Stimulated activated CD4-positive, alpha-beta T cell treated with anti-CD3 and anti-CD28 coated beads, Interleukin-12 subunit alpha, Interleukin-12 subunit beta, amount 100 ng/mL, for 24 hours (primary cell): ENCODE measurements at regions not wholly inside any gene's neighbourhood (a gene's known extent, or its start where the extent isn't known, plus 50 kb on each side); places are given as distances from the start of the nearest gene placed in this dataset.

Experiments used
- DNase-seq, 2 experiments: peaks; one replicate each; pipeline ENCODE4 v3.0.0-alpha.2; 2020; ENCODE audit warnings: low read depth in 2 of 2

DNA sequence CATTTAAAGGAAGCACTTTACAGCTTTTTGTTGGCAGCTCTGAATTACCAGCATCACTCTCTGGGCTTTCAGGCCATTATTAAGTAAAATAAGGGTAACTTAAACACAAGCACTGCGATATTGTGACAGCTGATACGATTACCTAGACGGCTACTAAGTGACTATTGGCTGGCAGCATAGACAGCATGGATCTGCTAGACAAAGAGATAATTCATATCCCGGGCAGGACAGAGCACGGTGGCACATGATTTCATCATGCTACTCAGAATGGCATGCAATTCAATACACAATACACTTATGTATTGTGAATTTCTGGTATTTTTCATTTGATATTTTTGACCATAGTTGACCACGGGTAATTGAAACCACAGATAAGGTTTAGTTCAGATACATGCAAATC, 522.0 kb upstream of the LRRN3 start:
- no peak for DNase-seq

DNA sequence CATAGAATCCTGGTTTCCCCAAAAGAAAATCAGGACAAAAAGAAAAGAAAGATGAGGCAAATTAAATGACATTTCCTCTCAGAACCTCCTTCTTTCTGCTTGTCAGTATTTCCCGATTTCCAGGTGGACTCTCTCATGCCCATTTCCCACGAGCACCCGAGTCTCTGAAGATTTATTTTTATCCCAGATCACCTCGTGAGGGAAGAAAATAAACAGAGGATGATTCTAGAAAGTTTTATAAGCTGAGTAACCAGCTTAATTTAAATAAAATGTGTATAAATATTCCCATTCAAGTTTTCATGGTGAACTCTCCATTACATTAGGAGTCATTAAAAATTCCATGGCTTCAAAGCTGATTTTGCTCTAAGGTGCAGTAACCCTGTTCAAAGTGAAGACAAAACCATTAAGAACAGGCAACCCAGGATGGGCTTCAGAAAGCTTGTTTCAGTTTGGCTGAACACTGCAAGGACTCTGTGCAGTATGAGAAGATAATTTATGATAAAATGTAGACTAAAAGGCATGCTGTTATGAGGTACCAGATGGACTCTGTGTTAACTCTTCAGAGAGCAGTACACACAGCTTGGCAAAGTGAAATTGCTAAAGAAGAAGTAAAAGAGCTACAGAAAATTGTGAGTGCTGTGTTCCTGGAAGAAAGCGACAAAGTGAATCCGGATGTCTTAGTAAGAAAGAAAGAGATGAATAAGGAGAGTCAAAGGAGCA, 521.3 kb upstream of the LRRN3 start:
- no peak for DNase-seq

DNA sequence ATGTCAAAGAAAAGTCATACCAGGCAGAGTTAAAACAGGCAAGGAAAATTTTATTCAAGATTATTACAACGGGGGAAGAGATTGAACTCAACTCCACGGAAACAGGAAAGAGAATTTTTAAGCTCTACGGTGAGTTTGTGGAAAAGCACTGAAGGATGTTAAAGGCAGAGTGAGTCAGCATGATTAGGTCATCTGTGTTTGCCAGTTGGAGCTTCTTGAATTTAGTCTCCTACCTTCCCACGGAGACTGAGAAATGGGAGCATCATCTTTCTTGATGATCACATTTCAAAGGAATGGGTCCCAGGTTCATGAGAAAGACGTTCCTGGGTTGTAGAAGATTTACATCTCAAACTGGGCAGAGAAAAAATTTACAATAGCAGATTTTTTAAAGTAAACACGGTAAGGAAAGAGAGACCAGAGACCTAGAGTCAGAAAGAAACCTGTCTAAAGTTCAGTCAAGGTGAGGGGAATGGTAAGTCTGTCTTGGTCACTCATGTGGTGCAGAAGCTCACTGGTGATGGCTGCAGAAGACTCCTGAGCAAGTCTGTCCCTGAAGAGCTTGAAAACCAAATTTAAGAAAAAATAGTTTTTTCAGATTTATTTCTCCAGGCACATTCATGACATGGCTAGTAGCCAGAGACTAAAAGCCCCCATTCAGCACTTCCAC, 516.9 kb upstream of the LRRN3 start:
- DNase-seq = no peak

DNA sequence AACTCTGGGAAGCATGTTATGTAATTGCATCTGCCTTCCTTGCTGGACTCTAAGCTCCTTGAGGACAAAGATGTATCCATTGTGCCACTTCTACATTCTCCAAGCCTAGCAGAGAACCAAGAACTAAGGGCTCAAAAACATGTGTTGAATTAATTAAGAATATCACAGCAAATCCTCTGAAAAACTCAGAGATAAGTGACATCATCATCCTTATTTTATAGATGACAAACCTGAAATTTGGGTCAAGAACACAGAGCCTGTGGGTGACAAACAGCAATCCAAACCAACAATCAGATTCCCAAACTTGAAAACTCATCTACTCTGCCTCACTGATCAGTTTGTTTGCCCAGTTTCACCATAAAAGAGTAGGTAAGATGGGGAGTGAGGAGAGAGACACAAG, 503.6 kb upstream of the LRRN3 start:
- no peak for DNase-seq

DNA sequence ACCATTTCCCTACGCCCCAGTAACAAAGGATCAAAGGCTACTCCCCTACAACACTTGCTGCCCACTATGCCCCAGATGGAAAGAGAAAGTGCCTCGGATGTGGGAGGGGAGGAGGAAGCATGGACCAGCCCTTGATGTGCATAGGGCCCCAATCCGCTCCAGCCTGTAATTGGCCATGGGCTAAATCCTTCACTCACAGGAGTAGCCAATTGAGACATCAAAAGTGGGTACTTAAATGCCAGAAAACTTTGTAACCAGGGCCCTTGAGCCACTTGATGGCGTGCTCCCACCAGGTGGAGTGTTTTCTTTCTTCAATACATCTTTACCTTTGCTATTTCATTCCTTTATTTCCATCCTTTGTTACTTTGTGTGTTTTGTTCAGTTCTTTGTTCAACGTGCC, 500.5 kb upstream of the LRRN3 start:
- no peak for DNase-seq

DNA sequence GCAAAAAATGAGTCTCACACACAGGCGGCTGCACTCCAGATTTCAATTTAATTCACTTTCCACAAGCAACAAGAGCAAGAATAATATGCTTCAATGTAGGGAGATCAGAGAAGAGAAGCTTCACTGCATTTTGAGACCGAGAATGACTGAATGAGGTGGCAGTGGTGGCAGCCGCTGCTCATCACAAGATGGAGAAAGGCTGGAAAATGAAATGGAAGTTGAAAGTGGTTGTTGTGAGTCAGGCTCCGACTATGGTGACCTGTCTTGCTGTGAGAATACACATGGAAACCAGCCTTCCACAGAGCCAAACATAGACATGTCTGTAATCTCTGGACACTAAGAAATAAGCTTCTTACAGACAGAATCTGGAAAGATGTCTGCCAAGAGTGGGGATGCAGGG, 499.6 kb upstream of the LRRN3 start:
- no peak for DNase-seq

DNA sequence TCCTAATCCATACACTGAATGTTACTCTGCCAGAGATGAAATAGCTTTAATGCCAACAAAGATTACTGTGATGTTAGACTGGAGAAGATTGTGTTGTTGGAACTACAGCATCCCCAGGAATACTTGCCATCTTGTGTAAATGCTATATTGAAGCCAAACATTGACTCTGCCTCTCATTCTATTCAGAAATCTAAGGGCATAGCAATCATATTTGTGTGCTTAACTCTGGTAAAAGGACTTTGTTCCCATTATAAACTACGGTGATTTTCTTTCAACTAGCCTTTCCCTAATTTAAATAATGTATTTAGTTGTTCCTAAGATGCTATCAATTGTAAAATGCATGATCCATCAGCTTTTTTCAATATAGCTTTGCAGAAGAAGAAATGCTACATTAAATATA, 498.4 kb upstream of the LRRN3 start:
- DNase-seq = no peak

DNA sequence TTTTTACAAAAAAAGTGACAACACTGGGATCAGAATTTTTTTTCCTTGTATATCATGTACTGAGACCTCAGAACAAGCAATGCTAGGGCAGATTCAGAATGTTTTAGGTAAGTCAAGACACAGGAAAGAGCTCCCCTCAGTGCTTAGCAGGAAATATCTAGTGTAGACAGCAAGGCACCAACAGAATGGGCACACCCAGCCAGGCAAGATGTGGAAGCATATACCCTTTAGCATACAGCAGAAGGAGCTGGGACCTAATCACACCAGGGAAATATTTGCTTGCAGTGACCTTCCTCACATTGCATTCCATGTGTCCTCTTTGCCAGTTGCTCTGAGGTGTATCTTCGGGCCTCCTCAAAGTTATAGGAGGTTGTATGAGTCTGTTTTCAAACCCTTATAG, 497.6 kb upstream of the LRRN3 start:
- DNase-seq = no peak

DNA sequence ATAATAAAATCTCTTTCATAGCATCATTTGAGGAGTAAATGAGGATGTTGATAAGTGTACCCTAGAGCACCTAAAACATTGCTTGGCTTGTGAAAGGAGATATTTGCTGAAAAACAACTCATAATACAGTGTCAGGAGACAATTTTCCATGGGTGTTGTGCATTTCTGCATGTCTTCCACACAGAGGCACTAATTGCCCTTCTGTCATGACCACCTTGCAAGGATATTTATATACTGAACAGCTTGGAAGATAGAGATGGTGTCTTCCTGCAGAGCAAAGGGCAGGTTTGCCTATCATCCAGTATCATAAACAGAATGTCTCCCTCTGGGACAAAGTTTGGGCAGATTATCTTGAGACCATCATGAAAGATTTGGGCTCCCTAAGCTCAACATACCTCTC, 495.2 kb upstream of the LRRN3 start:
- no peak for DNase-seq

DNA sequence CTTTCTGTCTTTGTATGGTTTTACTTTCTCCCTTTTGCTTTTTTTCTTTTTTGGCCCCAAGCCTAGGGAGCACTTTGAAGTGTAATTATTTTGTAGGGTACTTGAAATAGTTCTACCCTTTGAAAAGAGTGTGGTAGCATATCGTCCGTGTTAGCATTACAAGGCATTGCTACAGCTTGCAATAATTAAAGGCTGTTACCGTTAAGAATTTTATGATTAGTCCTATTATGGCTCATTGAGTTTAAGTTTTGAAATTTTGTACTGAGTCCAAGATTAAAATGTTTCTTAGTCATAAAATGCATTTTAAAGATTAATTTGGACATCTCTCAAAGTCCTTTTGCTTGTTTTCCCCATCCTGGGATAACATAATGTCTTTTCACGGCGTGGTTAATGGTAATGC, 490.0 kb upstream of the LRRN3 start:
- DNase-seq = no peak

DNA sequence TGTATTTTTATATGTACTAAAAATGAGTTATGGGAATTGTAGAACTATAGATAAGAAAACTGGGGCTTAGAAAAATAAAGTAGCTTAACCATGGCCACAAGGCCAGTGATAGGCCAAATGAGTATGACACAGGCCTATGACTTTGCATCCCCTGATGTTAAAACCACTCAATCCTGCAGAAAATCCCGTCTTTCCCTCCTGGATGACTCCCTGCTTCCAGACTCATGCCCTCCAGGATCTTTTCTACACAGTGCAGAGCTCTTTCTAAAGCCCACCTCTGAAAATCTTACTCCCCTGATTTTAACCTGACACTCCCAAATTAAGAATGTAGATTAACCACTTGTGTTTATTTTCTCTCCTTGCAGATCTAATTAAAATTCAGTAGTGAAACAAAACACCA, 489.2 kb upstream of the LRRN3 start:
- DNase-seq = no peak

DNA sequence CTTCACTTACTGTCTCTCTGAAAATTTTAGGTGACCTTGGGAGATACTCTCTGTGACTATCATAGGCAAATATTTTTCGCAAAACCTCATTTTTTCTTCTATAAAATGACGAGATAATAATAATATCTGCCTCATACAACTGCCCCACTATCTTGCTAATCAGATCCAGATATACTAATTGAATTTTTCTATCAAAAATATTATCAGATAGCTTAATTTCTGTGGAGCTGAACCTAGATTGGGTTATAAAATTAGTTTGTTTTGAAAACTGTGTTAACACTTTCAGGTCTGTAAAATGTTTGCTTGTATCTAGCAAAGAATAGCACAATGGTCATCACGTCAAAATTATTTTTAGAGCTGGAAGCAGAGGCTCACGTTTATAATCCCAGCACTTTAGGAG, 486.7 kb upstream of the LRRN3 start:
- no peak for DNase-seq

DNA sequence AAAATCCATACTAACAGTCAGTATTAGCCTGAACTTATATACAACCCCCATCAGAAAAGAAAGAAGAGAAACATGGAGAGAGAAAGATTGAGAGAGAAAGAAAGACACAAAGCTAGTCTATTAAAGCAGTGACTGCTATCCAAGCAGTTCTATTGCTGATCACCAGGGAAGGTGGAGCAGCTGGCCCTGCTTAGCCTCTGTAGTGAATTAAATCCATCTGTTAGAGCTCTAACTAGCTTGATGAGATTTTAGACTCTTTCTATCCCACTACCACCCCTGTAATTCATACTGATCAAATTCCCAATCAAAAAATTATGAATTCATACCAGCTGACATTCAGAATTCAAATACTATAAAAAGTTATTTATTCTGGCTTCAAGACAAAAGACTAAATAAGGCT, 486.0 kb upstream of the LRRN3 start:
- DNase-seq = no peak

DNA sequence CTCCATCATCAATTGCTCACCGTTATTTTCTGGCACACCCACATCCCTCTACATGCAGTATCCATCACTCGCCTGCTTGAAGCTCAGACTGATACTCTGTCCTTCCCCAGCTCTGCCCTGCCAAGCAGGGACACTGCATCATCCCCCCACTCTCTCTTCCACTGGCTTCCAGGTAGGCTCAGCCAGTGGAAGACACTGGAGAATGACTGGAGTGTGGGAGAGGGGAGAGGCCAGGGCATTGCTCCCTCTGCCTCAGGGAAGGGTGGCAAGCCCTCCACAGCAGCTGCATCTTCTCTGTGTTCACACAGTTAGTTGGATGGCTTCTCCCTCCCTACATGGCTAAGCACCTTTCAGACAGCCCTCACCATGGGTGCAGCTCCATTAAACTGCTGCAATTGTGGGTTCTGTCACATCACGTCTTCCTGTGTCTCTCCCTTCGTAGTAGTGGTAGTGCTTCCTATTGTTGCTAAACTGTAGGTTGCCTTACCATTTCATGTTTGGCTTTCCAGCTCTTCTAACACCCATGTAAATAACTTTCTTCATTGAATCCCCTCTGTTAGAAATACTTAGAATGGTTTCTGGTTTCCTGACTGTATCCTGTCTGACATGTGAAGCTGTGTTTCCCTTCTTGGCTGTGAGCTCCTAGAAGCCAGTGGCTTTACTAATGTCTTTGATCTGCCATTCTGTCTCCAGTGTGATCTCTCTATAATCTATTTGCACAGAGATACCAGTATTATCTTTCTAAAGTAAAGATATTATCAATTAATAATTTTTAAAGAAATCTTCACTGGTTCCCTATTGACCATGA, 483.7 kb upstream of the LRRN3 start:
- no peak for DNase-seq

DNA sequence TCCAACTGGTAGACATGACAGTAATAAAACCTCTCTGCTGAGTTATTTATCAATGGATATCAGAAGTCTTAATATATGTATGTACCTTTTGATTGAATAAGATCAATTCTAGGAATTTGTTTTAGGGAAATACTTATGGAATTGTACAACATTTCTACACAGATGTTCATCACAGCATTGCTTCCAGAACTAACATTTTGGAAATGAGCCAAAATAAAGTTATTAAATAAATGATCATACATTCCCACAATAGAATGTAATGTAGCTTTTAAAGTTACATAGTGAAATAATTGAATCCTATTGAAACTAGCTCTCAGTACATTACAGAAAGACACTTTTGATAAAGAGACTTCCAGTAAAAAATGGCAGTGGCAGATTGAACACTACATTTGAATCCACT, 481.6 kb upstream of the LRRN3 start:
- DNase-seq = no peak

DNA sequence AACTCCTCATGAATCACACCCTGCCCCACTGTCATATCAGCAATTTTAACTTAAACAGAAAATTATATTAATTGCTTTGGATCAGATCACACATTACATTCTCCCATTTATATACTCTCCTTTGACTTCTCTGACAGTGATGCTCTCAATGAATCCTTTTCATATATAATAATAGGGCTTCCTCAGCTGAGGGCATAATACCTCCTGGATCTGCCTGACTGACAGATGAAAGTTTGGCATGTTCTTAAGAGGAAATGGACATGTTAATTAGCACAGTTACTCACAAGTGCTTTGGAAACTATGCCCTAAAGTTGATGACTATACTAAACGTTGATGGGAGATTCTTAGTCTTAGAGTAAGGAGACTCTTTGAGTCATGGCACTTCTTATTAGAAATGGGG, 478.2 kb upstream of the LRRN3 start:
- DNase-seq = no peak
